ENCODE measurements at regions not wholly inside any gene's neighbourhood (a gene's known extent, or its start where the extent isn't known, plus 50 kb on each side); places are given as distances from the start of the nearest gene placed in this dataset.

- Histone ChIP-seq H3K27me3 (no peaks in the 10 kb centered on the region), H3K36me3 (no peaks in the 10 kb centered on the region), H3K27ac (no peak overlapping the region), H3K4me1 (no peaks in the 10 kb centered on the region), H3K9me3 (no peaks in the 10 kb centered on the region), H3K4me3 (no peak overlapping the region)
- TF ChIP-seq, protein P1, sequence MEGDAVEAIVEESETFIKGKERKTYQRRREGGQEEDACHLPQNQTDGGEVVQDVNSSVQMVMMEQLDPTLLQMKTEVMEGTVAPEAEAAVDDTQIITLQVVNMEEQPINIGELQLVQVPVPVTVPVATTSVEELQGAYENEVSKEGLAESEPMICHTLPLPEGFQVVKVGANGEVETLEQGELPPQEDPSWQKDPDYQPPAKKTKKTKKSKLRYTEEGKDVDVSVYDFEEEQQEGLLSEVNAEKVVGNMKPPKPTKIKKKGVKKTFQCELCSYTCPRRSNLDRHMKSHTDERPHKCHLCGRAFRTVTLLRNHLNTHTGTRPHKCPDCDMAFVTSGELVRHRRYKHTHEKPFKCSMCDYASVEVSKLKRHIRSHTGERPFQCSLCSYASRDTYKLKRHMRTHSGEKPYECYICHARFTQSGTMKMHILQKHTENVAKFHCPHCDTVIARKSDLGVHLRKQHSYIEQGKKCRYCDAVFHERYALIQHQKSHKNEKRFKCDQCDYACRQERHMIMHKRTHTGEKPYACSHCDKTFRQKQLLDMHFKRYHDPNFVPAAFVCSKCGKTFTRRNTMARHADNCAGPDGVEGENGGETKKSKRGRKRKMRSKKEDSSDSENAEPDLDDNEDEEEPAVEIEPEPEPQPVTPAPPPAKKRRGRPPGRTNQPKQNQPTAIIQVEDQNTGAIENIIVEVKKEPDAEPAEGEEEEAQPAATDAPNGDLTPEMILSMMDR (IDR thresholded peaks at IDR 0.05), result no peak
- intact Hi-C loops (cut with DNase I), result no loop called here
- no peak for DNase-seq (ENCODE audit: low spot score in 2 of 2)
Observed at GRCh38 chr2:155695505-155695904, 637.0 kb downstream of the NR4A2 start.

GRCh38 chr2:155692856-155693255, 639.7 kb downstream of the NR4A2 start:
- Histone ChIP-seq H3K27me3 (no peaks in the 10 kb centered on the region), H3K4me3 (no peak overlapping the region), H3K9me3 (no peaks in the 10 kb centered on the region), H3K4me1 (no peaks in the 10 kb centered on the region), H3K27ac (no peak overlapping the region), H3K36me3 (no peaks in the 10 kb centered on the region)
- intact Hi-C loops (cut with DNase I), result no loop called here
- no peak for DNase-seq (ENCODE audit: low spot score in 2 of 2)
- TF ChIP-seq, protein P1 (IDR thresholded peaks at IDR 0.05), result no peak

- TF ChIP-seq, protein P1 (IDR thresholded peaks at IDR 0.05), result no peak
- Histone ChIP-seq H3K4me3 (no peak overlapping the region), H3K36me3 (no peaks in the 10 kb centered on the region), H3K9me3 (no peaks in the 10 kb centered on the region), H3K27ac (no peak overlapping the region), H3K27me3 (no peaks in the 10 kb centered on the region), H3K4me1 (no peaks in the 10 kb centered on the region)
- DNase-seq (ENCODE audit: low spot score in 2 of 2), result no peak
- intact Hi-C loops (cut with DNase I), result no loop called here
Observed at GRCh38 chr2:155692106-155692505, 640.4 kb downstream of the NR4A2 start.

DNA sequence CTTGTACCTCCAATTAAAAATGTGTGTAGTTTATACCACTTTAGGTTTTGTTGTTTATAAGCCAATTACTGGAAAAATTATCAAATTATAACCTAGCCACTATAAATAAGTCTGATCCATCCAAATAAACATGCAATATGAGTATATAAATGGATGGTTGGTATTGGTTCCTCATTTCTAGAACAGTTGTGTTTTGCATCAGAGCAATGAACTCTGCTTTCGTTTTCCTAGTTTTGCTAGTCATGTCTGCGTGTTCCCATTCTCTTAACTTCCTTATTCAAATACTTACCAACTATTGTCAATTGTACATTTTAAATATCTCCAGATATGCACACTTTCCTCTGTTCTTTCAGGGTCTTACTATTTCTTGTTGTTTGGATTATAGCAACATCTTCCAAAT, 641.7 kb downstream of the NR4A2 start:
- no peaks in the 10 kb centered on the region for H3K9me3 ChIP-seq
- no peak for DNase-seq (ENCODE audit: low spot score in 2 of 2)
- H3K27ac ChIP-seq, result no peak overlapping the region
- intact Hi-C loops (cut with DNase I), result no loop called here
- H3K4me3 ChIP-seq, result no peak overlapping the region
- no peaks in the 10 kb centered on the region for H3K36me3 ChIP-seq
- TF ChIP-seq, protein P1 (IDR thresholded peaks at IDR 0.05), result no peak
- no peaks in the 10 kb centered on the region for H3K27me3 ChIP-seq
- H3K4me1 ChIP-seq, result no peaks in the 10 kb centered on the region

- TF ChIP-seq, protein P1 (IDR thresholded peaks at IDR 0.05), result no peak
- Histone ChIP-seq H3K36me3 (no peaks in the 10 kb centered on the region), H3K4me1 (no peaks in the 10 kb centered on the region), H3K9me3 (no peaks in the 10 kb centered on the region), H3K27me3 (no peaks in the 10 kb centered on the region), H3K4me3 (no peak overlapping the region), H3K27ac (no peak overlapping the region)
- intact Hi-C loops (cut with DNase I), result no loop called here
- no peak for DNase-seq (ENCODE audit: low spot score in 2 of 2)
Observed at GRCh38 chr2:155689791-155690190, 642.7 kb downstream of the NR4A2 start.

GRCh38 chr2:155687181-155687580, 645.3 kb downstream of the NR4A2 start:
- Histone ChIP-seq H3K4me3 (no peak overlapping the region), H3K4me1 (no peaks in the 10 kb centered on the region), H3K9me3 (no peaks in the 10 kb centered on the region), H3K27me3 (no peaks in the 10 kb centered on the region), H3K36me3 (no peaks in the 10 kb centered on the region), H3K27ac (no peak overlapping the region)
- intact Hi-C loops (cut with DNase I), result no loop called here
- TF ChIP-seq, protein P1 (IDR thresholded peaks at IDR 0.05), result no peak
- no peak for DNase-seq (ENCODE audit: low spot score in 2 of 2)
